GM21723 (cell line): ENCODE measurements at regions not wholly inside any gene's neighbourhood (a gene's known extent, or its start where the extent isn't known, plus 50 kb on each side); places are given as distances from the start of the nearest gene placed in this dataset.
A peak's percentile ranks its signal among the peaks of the same experiment; 100 is the strongest.
"Not testable (repeated sequence)": the region's sequence is repeated elsewhere in the genome, so short reads cannot be mapped to it uniquely, and the experiment has no call there.

Experiments used
- ATAC-seq: cut with Tn5 transposase; IDR thresholded peaks from one replicate; pipeline ENCODE4 v1.9.1; 2021; ENCODE audit warnings: mild to moderate bottlenecking, moderate library complexity; ENCODE audit not compliant: unreplicated experiment

- not testable (repeated sequence) for ATAC-seq
Observed at GRCh38 chr2:87196720-87197388, 175.2 kb upstream of the PLGLB1 start.

DNA sequence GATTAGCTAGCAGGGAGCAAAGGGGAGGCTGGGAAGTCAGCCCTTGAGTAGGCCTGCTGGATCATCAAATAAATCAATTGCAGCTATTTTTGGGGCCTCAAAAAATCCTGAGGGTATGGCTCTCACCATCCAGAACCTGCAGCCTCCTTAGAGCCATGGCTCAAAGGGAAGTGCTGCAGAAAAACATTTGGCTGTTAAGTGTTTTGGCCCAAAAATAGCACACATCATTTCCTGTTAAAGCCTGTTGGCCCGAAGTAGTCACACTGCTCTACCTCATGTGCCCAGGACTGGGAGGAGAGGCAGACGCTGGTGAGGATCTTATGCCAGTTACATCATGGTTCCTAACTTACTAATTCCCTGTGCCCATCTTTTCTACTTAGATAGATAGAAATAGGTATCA lies 176.8 kb upstream of the PLGLB1 start:
- not testable (repeated sequence) for ATAC-seq

- not testable (repeated sequence) for ATAC-seq
Observed at GRCh38 chr2:87199228-87199627, 177.6 kb upstream of the PLGLB1 start.

DNA sequence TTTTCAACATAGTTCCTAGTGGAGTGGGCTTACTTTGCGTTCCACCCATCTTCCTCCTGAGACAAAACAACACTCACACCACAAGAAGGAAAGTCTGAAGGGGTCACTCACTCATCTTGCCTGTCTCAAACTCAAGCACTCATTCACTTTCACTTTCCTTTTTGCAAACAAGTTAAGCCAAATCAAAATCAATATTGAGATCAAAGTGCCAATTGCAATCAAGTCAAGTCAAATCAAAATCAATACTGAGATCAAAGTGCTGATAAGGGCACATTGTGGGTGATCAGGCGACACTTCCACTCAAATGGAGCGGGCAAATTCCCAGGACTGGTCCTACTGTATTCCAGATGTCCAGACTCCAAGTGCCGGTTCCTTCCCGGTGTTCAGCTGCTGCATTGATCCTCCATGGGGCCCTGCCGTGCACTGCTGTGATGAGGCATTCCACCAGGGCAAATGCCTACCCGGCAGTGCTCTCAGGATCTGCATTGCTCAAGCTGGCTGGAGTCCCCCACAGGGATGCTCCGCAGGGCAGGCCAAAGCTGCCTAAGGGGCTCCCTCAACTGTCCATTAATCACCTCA lies 183.0 kb upstream of the PLGLB1 start:
- not testable (repeated sequence) for ATAC-seq

- ATAC-seq = not testable (repeated sequence)
Observed at GRCh38 chr2:87212938-87213337, 191.3 kb upstream of the PLGLB1 start.

GRCh38 chr2:87217005-87217404 lies 195.4 kb upstream of the PLGLB1 start:
- not testable (repeated sequence) for ATAC-seq

- ATAC-seq = not testable (repeated sequence)
Observed at GRCh38 chr2:87217741-87218410, 196.2 kb upstream of the PLGLB1 start.

DNA sequence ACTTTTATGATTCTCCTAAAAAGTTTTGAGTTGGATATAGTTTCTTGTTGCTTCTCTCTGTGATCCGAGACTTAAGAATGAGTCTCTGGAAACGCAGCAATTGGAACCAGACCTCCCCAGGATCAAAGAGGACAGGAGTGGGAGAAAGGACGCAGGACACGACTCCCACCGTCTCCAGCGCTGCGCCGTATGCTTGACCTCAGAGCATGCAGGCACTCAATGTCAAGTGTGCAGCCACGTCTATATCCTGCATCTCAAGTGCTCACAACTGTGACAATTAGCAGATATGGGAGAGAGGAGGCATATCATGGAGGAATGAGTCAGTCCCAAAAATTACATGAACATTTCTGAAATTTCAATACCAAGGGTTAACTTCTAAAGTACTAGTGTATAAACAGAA lies 199.0 kb upstream of the PLGLB1 start:
- not testable (repeated sequence) for ATAC-seq

DNA sequence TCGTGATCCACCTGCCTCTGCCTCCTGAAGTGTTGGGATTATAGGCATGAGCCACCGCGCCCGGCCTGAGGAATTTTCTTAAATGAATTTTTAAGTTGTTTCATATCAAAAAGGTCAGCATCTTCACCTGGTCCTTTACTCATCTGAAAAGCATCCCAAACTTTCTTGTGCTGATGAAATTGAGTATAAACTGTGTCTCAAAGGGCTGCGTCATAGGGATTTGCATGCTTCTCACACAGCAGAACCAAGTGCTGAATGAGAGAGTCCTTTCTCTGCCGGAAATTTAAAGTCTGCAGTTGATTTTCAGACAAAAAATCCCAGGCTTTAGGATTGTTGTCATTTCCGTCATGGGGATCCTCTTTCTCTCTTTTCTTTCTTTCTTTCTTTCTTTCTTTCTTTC lies 200.5 kb upstream of the PLGLB1 start:
- ATAC-seq = not testable (repeated sequence)

GRCh38 chr2:87223873-87224272 lies 202.2 kb upstream of the PLGLB1 start:
- ATAC-seq = not testable (repeated sequence)

DNA sequence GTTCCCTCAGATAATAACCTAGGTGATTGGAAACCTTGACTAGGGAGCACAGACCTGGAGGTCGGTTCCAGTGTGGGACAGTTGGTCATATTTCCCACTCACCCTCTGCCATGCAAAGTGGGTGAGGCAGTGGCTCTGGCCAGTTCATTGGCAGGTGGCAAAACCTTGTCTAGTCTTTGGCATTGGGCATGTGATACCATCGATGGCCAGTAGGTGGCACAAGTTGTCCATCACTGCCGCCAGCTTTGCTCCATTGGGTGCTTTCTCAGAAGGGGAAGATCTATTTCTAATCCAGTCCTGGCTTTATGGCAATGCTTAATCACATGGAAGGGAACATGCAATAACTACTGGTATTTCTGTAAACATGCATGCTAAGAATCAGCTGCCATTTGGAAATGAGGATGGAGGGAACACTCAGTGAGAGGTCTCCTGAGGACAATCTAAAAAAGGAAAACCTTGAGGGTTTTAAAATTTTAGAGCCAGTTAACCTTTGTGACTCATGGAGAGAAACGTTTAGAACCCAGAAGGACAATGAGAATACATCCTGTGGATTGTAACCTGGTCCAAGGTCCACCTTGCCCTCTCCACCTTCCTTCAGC lies 207.5 kb upstream of the PLGLB1 start:
- ATAC-seq = peak; percentile 62

DNA sequence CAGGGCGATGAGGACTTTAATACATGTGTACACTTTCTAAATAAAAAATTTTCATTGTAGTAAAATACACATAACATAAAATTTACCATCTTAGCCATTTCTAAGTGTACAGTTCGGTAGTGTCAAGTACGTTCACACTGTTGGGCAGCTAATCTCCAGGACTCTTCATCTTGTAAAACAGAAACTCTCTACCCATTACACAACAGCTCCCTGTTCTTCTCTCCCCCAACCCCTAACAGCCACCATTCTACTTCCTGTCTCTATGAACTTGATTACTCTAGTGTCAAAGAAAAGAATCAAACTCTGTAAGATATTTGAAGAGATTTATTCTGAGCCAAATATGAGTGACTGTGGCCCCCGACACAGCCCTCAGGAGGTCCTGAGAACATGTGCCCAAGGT lies 208.3 kb upstream of the PLGLB1 start:
- ATAC-seq = not testable (repeated sequence)

GRCh38 chr2:87235333-87235981 lies 213.8 kb upstream of the PLGLB1 start:
- ATAC-seq = not testable (repeated sequence)

GRCh38 chr2:87237570-87238336 lies 216.1 kb upstream of the PLGLB1 start:
- not testable (repeated sequence) for ATAC-seq

- ATAC-seq = not testable (repeated sequence)
Observed at GRCh38 chr2:87239558-87240215, 218.0 kb upstream of the PLGLB1 start.

DNA sequence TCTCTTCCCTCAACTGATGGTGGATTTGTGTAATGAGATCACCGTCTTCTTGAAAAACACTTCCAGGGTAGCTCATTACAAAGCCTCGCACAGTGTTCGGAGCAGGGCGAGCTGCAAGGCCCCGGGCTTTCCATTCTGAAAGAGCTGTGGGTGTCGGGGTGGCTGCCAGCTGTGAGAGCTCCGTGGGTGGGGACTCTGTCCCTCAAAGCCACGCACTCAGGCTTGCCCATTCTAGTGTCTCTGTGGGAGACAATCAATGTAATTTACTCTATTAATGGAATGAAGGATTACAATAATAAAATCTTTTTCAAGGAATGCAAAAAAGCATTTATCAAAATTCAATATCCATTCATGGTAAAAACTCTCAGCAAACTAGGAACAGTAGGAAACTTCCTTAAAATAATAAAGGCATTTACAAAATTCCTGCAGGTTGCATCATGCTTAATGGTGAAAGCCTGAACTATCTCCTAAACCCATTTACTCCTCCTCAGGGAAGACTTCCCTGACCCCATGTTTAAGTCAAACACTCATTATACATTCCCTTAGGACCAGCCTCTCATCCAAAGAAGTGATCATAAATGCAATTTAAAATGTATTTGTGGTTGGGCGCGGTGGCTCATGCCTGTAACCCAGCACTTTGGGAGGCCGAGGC lies 224.5 kb upstream of the PLGLB1 start:
- not testable (repeated sequence) for ATAC-seq

GRCh38 chr2:87252046-87252445 lies 230.4 kb upstream of the PLGLB1 start:
- not testable (repeated sequence) for ATAC-seq

DNA sequence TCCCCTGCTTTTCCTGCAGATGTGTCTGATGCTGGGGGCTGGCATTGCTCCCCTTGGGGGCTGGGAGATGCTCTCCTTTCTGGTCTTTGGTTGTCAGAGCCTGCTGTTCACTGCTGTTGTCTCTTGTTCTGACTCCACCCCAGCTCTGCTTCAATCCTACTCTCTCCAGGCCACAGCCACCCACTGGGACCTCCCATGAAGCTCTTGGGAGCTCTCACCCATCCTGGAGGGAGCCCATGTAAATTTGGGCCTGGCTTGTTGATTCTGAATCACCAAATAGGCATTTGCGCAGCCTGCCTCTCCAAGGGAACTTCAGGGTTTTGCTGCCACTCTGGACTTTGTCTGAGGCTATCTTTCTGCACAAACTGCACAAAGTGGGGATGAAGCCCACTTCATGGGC lies 232.9 kb upstream of the PLGLB1 start:
- not testable (repeated sequence) for ATAC-seq

- ATAC-seq = not testable (repeated sequence)
Observed at GRCh38 chr2:87255410-87255809, 233.8 kb upstream of the PLGLB1 start.
